Activated CD4-positive, alpha-beta memory T cell treated with anti-CD3 and anti-CD28 coated beads for 36 hours (primary cell): ENCODE measurements at regions not wholly inside any gene's neighbourhood (a gene's known extent, or its start where the extent isn't known, plus 50 kb on each side); places are given as distances from the start of the nearest gene placed in this dataset.

Experiments
- CTCF ChIA-PET: fragments of 350-600 bp; sonication (Branson Sonifier 250); formaldehyde crosslinking; loops from one replicate; lab custom pipeline; 2021; ENCODE audit warnings: antibody characterized with exemption, inconsistent platforms; lab: Charles Lee
- POLR2A ChIA-PET: fragments of 350-600 bp; sonication (Branson Sonifier 250); formaldehyde crosslinking; loops from one replicate; lab custom pipeline; 2021; ENCODE audit warnings: antibody characterized with exemption; lab: Charles Lee
- DNase-seq: peaks from one replicate; pipeline ENCODE4 v3.0.0-alpha.2; 2020
- H3K27ac Mint-ChIP-seq: one replicate; pipeline ENCODE4 v1.8.0; 2021; ENCODE audit warnings: mixed read lengths
- H3K27me3 Mint-ChIP-seq: one replicate; pipeline ENCODE4 v1.8.0; 2021; ENCODE audit warnings: mixed read lengths
- H3K36me3 Mint-ChIP-seq: one replicate; pipeline ENCODE4 v1.8.0; 2021; ENCODE audit warnings: mixed read lengths
- H3K4me1 Mint-ChIP-seq: one replicate; pipeline ENCODE4 v1.8.0; 2021; ENCODE audit warnings: low read depth, mixed read lengths
- H3K4me3 Mint-ChIP-seq: one replicate; pipeline ENCODE4 v1.8.0; 2021; ENCODE audit warnings: mild to moderate bottlenecking, mixed read lengths
- H3K9me3 Mint-ChIP-seq: one replicate; pipeline ENCODE4 v1.8.0; 2021; ENCODE audit warnings: mixed read lengths
- intact Hi-C: fragments of 100-400 bp; cut with micrococcal nuclease; formaldehyde crosslinking; loops from one replicate; pipeline ENCODE4 v1.15.1; 2023

DNA sequence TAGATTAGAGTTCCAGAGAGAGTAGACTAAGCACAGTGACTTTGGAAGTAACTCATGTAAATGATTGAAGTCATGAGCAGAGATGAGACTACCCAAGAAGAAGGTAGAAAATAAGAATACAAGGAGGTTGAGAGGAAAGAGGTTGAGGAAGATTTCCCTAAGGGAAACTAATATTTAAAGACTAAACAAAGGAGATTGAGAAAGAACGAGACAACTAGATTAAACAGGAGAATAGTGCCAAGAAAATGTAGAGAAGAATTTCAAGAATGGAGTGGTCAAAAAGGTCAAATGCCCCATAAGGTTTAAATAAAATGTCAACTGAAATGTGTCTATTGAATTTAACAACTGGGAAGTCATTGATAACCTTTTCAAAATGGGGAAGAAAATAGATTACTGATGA is 59.0 kb downstream of the RPS29 start:
- CTCF ChIA-PET: no interaction called here
- Mint-ChIP-seq H3K4me1 (no peaks in the 10 kb centered on the region), H3K27ac (no peak overlapping the region), H3K9me3 (peaks cover under 1% of the 10 kb centered on the region), H3K4me3 (no peak overlapping the region), H3K36me3 (no peaks in the 10 kb centered on the region), H3K27me3 (peaks cover 5% of the 10 kb centered on the region)
- no peak for DNase-seq
- POLR2A ChIA-PET: no interaction called here
- intact Hi-C loops: no loop called here

DNA sequence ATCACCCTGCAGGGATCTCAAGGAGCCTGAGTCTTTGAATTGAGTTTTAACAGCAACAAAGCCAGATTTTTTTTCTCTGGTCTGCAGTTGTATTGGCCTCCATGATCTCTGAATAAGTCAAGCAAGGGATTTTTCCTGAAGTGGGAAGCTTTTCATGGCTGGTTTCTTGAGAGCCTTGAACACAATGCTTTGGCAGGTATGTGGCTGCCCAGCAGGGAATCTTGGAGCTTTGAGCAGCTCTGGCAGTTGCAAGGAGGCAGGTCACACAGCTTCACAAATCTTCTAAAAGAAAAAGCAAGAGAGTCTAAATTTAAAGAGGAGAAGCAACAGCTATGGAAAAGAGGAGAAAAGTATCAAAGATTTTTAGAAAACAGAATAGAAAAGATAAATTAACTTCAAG is 60.1 kb downstream of the RPS29 start:
- no peaks in the 10 kb centered on the region for H3K4me1 Mint-ChIP-seq
- CTCF ChIA-PET: no interaction called here
- no peaks in the 10 kb centered on the region for H3K36me3 Mint-ChIP-seq
- no peak overlapping the region for H3K4me3 Mint-ChIP-seq
- intact Hi-C loops: no loop called here
- DNase-seq: no peak
- no peaks in the 10 kb centered on the region for H3K9me3 Mint-ChIP-seq
- POLR2A ChIA-PET: no interaction called here
- no peak overlapping the region for H3K27ac Mint-ChIP-seq
- peaks cover 5% of the 10 kb centered on the region for H3K27me3 Mint-ChIP-seq

DNA sequence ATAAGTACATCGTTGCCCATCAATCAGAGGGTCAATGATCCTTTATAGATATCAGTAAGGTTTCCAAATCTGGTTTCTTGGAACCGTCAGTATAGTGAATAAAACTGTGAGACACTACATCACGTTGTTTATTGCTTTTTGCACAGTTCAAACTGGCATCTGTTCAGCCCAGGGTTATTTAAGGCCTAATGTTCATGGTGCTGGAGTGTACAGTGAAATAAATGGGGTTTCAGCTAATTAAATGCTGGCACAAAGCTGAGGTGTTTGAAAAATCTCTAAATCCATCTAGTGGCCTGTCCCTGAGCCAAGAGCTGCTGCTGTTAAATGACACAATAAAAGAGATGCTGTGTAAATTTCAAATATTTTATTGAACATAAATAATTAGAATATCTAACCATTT is 69.9 kb downstream of the RPS29 start:
- intact Hi-C loops: no loop called here
- Mint-ChIP-seq H3K4me3 (no peak overlapping the region), H3K36me3 (no peaks in the 10 kb centered on the region), H3K4me1 (no peaks in the 10 kb centered on the region), H3K27me3 (no peaks in the 10 kb centered on the region), H3K27ac (no peak overlapping the region), H3K9me3 (no peaks in the 10 kb centered on the region)
- ChIA-PET CTCF (no interaction called here), POLR2A (no interaction called here)
- DNase-seq: no peak

DNA sequence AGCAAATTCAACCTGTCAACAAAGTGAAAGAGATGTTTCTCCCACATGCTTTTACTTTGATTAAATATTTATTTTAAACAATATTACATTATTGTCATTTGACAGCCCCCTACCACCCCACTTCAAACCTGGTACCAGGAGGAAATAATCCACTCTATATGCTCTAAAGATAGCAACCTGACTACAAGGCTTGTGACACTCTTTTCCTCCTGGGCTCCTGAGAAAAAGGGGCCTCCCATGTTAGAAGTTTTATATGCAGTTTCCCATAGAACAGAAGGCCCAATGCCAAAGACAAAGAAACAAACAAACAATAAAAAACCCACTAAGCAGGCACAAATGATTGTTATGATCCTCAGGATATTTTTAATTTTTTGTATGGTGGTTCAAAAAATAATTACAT is 73.6 kb downstream of the RPS29 start:
- no peaks in the 10 kb centered on the region for H3K27me3 Mint-ChIP-seq
- CTCF ChIA-PET: no interaction called here
- intact Hi-C loops: no loop called here
- H3K36me3 Mint-ChIP-seq: peaks cover 1% of the 10 kb centered on the region
- H3K4me1 Mint-ChIP-seq: no peaks in the 10 kb centered on the region
- POLR2A ChIA-PET: no interaction called here
- H3K9me3 Mint-ChIP-seq: peaks cover 3% of the 10 kb centered on the region
- no peak overlapping the region for H3K27ac Mint-ChIP-seq
- no peak for DNase-seq
- H3K4me3 Mint-ChIP-seq: no peak overlapping the region

DNA sequence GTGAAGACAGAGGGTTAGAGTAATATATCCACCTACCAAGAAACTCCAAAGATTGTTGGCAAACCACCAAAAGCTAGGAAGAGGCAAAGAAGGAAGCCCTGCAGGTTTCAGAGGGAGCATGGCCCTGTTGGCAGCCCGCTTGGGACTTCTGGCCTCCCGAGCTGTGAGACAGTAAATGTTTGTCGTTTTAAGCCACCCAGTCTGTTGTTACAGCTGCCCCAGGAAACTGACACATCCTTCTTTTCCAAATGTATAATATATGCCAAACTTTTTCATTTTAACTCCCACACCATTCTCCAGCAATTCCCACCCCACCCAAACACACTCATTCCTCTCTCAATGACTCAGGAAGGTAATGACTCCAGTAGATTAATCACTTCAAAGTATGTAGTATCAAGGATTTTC is 74.0 kb downstream of the RPS29 start:
- Mint-ChIP-seq H3K27me3 (no peaks in the 10 kb centered on the region), H3K36me3 (peaks cover 1% of the 10 kb centered on the region), H3K4me1 (no peaks in the 10 kb centered on the region), H3K4me3 (no peak overlapping the region), H3K27ac (no peak overlapping the region), H3K9me3 (peaks cover 3% of the 10 kb centered on the region)
- intact Hi-C loops: no loop called here
- DNase-seq: no peak
- ChIA-PET POLR2A (no interaction called here), CTCF (no interaction called here)

DNA sequence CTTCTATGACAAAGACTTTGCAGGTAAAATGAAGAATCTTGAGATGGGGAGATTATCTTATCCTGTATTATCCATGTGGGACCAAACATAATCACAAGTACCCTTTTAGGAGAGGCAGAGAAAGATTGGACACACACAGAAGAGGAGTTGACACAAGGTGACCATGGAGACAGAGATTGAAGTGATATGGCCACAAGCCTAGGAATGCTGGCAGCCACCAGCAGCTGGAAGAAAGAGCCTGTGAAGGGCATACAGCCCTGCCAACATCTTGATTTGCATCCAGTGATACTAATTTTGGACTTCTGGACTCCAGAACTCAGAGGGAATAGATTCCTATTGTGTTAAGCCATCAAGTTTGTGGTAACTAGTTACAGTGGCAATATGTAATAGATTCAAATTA is 78.1 kb downstream of the RPS29 start:
- H3K9me3 Mint-ChIP-seq: peaks cover 3% of the 10 kb centered on the region
- CTCF ChIA-PET: no interaction called here
- no peak overlapping the region for H3K4me3 Mint-ChIP-seq
- POLR2A ChIA-PET: no interaction called here
- no peak for DNase-seq
- H3K4me1 Mint-ChIP-seq: no peaks in the 10 kb centered on the region
- H3K27ac Mint-ChIP-seq: no peak overlapping the region
- peaks cover 1% of the 10 kb centered on the region for H3K36me3 Mint-ChIP-seq
- H3K27me3 Mint-ChIP-seq: peaks cover 3% of the 10 kb centered on the region
- intact Hi-C loops: no loop called here

DNA sequence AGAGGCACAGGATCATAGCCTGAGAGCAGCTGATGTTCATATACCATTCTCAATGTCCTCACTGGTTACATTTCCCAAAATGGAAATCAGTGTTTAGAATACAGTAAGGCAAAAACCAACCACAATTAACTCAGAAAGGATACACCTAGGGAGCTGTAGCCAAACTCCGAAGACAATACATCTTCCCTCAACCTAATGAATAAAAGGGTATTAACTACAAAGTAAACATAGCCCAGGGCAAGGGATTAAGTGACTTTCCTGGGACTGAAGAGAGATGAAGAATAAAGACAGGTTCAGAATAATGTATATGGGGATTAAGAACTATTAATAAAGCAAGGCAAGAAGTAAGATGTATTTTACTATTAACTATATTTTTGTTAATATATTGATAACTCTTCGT is 79.5 kb downstream of the RPS29 start:
- Mint-ChIP-seq H3K27ac (no peak overlapping the region), H3K36me3 (peaks cover 1% of the 10 kb centered on the region)
- CTCF ChIA-PET: interaction anchor here (1.0 kb wide), 1 partner anchor 45 kb away, joined by 4 read pairs; no protein-coding TSS in a partner anchor

DNA sequence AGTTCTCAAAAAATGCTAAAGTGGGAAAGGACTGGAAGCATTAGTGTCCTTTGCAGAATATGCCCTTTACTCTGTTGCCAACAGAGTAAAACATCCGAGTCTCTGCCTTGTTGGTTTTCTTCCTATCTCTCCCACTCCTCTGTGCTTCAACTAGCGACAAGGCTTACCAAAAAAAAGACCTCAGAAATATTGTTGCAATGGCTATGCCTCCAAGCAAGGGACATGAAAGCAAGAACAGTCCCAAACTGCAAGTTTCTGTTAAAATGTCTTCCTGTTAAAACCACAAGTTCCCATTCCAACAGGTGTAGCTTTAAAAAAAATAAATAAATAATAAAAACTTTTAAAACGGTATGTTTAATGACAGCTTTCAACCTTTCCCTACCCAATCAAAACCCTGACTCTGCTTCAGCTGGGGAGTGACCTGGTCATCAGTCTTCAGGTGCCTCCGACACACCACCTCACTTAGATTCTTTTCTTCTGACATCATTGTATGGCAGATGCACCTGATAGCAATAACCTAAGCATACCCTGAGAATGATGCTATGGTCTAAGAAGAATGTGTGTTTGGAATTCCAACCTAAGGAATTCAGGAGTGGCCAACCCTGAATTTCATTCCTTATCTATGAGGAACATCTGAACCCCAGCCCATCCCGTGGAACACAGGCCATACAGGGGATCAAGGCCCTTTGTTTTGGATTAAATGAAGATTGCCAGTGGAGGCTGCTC is 81.0 kb downstream of the RPS29 start:
- no peak for DNase-seq
- ChIA-PET CTCF (interaction anchor here (1.2 kb wide), 1 partner anchor 43 kb away, joined by 3 read pairs; no protein-coding TSS in a partner anchor), POLR2A (interaction anchor here (0.6 kb wide), 1 partner anchor 17 kb away, joined by 3 read pairs; no protein-coding TSS in a partner anchor)
- Mint-ChIP-seq H3K36me3 (peaks cover 1% of the 10 kb centered on the region), H3K4me1 (no peaks in the 10 kb centered on the region), H3K4me3 (no peak overlapping the region), H3K9me3 (peaks cover 3% of the 10 kb centered on the region), H3K27me3 (peaks cover 8% of the 10 kb centered on the region), H3K27ac (no peak overlapping the region)
- intact Hi-C loops: no loop called here

More for the DNA sequence above, 79.5 kb downstream of the RPS29 start:
- DNase-seq: no peak
- Mint-ChIP-seq H3K4me1 (no peaks in the 10 kb centered on the region), H3K4me3 (no peak overlapping the region), H3K27me3 (peaks cover 3% of the 10 kb centered on the region), H3K9me3 (peaks cover 3% of the 10 kb centered on the region)
- intact Hi-C loops: no loop called here
- POLR2A ChIA-PET: no interaction called here

DNA sequence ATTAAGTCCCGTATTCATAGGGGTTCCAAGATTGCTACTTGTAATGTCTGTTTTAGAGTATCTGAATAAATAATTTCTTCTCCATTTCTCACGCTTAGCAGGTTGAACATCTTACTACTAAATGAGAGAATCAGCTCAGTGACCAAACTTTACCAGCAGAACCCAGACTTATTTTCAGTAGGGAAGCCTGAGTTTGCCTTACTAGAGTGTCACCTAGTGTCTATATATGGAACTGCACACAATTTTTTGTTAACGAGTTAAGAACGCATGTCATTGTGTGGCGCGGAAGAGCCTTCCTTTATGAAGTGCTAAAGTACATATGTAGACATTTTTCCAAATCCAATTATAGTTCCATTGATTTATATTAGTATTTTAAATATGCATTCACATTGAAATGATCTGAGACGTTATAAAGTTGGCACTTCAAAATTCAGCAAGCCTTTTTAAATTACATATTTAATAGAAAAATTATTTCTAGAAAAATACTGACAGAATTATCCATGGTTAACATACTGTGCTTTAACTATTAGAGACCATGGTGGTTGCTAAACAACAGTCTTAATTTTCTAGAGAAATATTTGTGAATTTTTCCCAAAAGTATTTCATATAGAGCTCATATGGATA is 88.3 kb downstream of the RPS29 start:
- Mint-ChIP-seq H3K27ac (no peak overlapping the region), H3K9me3 (no peaks in the 10 kb centered on the region), H3K27me3 (peaks cover 14% of the 10 kb centered on the region), H3K4me3 (no peak overlapping the region), H3K4me1 (no peaks in the 10 kb centered on the region), H3K36me3 (no peaks in the 10 kb centered on the region)
- intact Hi-C loops: loop anchor here (1.0 kb wide), 1 partner anchor 36 kb away; no protein-coding TSS in a partner anchor
- ChIA-PET POLR2A (interaction anchor here (1.9 kb wide), 1 partner anchor 36 kb away, joined by 6 read pairs; no protein-coding TSS in a partner anchor), CTCF (interaction anchor here (0.6 to 7.2 kb wide), 26 partner anchors 9 to 1226 kb away, joined by 3 to 178 read pairs (median 4); partner anchors contain the start of gene RPS29)
- no peak for DNase-seq

DNA sequence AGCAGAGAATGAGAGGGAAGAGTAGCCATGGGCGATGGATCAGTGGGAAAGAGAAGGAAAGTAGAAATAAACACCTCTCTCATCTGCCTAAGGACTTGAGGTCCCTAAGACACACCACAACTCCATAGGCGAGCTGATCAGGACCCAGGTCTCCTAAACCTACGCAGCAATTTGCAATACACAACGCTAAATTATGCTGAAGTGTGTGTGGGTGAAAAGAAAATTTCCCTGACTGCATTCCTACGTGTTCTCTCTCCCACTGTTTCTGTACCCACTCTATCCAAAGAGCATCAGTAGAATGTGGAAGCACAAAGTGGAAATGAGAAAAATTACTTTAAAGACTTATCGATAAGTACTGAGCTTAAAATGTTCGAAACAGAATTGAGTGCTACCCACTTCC is 88.9 kb downstream of the RPS29 start:
- Mint-ChIP-seq H3K9me3 (no peaks in the 10 kb centered on the region), H3K4me3 (no peak overlapping the region), H3K27me3 (peaks cover 14% of the 10 kb centered on the region), H3K27ac (no peak overlapping the region), H3K4me1 (no peaks in the 10 kb centered on the region), H3K36me3 (no peaks in the 10 kb centered on the region)
- ChIA-PET POLR2A (interaction anchor here (1.9 kb wide), 1 partner anchor 36 kb away, joined by 6 read pairs; no protein-coding TSS in a partner anchor), CTCF (interaction anchor here (0.6 to 7.2 kb wide), 22 partner anchors 9 to 1225 kb away, joined by 3 to 178 read pairs (median 4); partner anchors contain the start of gene RPS29)
- no peak for DNase-seq
- intact Hi-C loops: loop anchor here (1.0 kb wide), 1 partner anchor 35 kb away; no protein-coding TSS in a partner anchor

DNA sequence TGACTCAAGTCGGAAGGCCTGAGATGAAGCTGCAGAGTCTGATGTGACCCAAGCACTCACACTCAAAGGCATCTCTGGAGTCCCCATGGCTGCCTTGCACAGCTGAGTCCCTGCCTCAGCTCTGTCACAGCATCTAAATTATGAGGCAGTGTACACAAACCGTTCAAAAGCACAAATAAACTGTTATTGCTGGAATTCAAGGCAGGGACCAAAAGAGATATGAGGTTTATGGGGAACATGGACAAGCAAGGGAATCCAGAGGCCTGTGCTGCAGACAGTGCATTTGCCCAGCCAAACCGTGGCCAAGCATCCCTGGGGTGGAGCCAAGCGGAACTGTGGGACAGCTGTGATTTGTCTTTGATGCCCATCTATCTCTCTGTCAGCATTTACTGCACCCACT is 91.3 kb downstream of the RPS29 start:
- H3K4me1 Mint-ChIP-seq: no peaks in the 10 kb centered on the region

DNA sequence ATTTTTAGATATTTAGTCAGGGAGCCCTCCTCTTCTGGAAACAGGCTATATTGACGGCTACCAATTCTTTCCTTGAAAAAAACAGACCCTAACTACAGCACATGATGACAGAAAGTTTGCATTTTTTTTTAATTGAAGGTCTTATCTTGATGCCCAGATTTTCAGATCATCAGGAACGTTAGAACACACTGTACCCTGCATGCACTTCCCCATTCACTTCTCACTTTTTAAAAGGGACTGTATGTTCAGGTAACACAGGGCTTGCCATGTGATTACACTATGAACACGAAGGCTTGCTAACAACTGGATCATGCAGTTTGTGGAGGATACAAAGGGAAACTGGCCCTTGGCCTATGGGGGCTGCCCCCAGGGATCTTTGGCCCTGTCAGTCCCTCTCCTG is 92.6 kb downstream of the RPS29 start:
- ChIA-PET POLR2A (no interaction called here), CTCF (interaction anchor here (0.6 kb wide), 1 partner anchor 133 kb away, joined by 4 read pairs; no protein-coding TSS in a partner anchor)
- no peak for DNase-seq
- H3K4me1 Mint-ChIP-seq: no peaks in the 10 kb centered on the region
- no peaks in the 10 kb centered on the region for H3K9me3 Mint-ChIP-seq
- H3K4me3 Mint-ChIP-seq: no peak overlapping the region
- H3K36me3 Mint-ChIP-seq: no peaks in the 10 kb centered on the region
- peaks cover 5% of the 10 kb centered on the region for H3K27me3 Mint-ChIP-seq
- H3K27ac Mint-ChIP-seq: no peak overlapping the region
- intact Hi-C loops: no loop called here

More for the DNA sequence above, 91.3 kb downstream of the RPS29 start:
- Mint-ChIP-seq H3K27ac (no peak overlapping the region), H3K36me3 (no peaks in the 10 kb centered on the region), H3K27me3 (peaks cover 9% of the 10 kb centered on the region), H3K9me3 (no peaks in the 10 kb centered on the region), H3K4me3 (no peak overlapping the region)
- DNase-seq: no peak
- ChIA-PET CTCF (interaction anchor here (1.2 to 7.2 kb wide), 2 partner anchors 31 to 189 kb away, joined by 3 to 178 read pairs; no protein-coding TSS in a partner anchor), POLR2A (interaction anchor here (0.7 kb wide), 1 partner anchor 10 kb away, joined by 3 read pairs; no protein-coding TSS in a partner anchor)
- intact Hi-C loops: no loop called here
